C4-2B (cell line): ENCODE measurements at regions not wholly inside any gene's neighbourhood (a gene's known extent, or its start where the extent isn't known, plus 50 kb on each side); places are given as distances from the start of the nearest gene placed in this dataset.
"Not testable (repeated sequence)": the region's sequence is repeated elsewhere in the genome, so short reads cannot be mapped to it uniquely, and the experiment has no call there.

Experiments
- H3K27ac ChIP-seq: fragments of 450-650 bp; 2 replicates; pipeline ENCODE4 v1.5.1; 2017
- ZFX ChIP-seq: fragments of 450-650 bp; IDR thresholded peaks from 2 replicates; pipeline ENCODE4 v1.6.1; 2017
- TF ChIP-seq, protein P1 (sequence below): fragments of 450-650 bp; conservative IDR thresholded peaks from 2 replicates; pipeline ENCODE4 v1.5.1; 2017; ENCODE audit warnings: mild to moderate bottlenecking

DNA sequence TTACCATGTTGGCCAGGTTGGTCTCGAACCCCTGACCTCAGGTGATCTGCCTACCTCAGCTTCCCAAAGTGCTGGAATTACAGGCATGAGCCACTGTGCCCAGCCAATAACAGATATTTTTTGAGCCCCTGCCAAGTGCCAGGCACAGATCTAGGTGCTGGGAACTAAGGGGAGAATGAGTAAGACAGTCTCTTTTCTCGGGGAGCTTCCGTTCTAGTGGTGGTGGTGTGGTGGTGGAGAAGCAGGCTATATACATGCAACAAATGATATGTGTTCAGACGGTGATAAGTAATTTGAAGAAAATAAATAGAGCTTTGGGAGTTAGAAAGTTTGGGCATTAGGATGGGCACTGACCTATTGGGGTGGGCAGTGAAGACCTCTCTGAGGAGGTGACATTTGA lies 76.7 kb upstream of the VKORC1L1 start:
- no peak overlapping the region for H3K27ac ChIP-seq
- TF ChIP-seq ZFX = no peak
- TF ChIP-seq, protein P1, sequence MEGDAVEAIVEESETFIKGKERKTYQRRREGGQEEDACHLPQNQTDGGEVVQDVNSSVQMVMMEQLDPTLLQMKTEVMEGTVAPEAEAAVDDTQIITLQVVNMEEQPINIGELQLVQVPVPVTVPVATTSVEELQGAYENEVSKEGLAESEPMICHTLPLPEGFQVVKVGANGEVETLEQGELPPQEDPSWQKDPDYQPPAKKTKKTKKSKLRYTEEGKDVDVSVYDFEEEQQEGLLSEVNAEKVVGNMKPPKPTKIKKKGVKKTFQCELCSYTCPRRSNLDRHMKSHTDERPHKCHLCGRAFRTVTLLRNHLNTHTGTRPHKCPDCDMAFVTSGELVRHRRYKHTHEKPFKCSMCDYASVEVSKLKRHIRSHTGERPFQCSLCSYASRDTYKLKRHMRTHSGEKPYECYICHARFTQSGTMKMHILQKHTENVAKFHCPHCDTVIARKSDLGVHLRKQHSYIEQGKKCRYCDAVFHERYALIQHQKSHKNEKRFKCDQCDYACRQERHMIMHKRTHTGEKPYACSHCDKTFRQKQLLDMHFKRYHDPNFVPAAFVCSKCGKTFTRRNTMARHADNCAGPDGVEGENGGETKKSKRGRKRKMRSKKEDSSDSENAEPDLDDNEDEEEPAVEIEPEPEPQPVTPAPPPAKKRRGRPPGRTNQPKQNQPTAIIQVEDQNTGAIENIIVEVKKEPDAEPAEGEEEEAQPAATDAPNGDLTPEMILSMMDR = no peak

DNA sequence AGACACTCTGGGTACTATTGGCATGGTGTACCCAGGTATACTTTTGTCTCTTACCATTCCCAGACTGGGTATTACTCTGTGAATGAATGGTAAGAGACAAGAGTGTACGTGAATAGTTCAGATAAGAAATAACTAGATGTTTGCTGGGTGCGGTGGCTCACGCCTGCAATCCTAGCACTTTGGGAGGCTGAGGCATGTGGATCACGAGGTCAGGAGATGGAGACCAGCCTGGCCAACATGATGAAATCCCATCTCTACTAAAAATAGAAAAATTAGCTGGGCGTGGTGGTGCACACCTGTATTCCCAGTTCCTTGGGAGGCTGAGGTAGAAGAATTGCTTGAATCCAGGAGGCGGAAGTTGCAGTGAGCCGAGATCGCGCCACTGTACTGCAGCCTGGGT lies 75.8 kb upstream of the VKORC1L1 start:
- not testable (repeated sequence) for H3K27ac ChIP-seq

DNA sequence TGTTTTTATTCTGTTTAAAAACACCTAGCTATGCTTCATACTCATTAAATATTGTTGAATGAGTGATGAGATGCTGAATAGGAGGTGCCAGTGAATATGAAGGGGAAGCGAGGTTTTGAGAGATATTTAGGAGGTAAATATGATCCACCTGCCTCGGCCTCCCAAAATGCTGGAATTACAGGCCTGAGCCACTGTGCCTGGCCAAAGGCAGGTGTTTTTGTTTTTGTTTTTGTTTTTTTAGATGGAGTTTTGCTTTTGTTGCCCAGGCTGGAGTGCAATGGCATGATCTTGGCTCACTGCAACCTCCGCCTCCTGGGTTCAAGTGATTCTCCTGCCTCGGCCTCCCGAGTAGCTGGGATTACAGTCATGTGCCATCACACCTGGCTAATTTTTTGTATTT lies 75.3 kb upstream of the VKORC1L1 start:
- not testable (repeated sequence) for H3K27ac ChIP-seq

DNA sequence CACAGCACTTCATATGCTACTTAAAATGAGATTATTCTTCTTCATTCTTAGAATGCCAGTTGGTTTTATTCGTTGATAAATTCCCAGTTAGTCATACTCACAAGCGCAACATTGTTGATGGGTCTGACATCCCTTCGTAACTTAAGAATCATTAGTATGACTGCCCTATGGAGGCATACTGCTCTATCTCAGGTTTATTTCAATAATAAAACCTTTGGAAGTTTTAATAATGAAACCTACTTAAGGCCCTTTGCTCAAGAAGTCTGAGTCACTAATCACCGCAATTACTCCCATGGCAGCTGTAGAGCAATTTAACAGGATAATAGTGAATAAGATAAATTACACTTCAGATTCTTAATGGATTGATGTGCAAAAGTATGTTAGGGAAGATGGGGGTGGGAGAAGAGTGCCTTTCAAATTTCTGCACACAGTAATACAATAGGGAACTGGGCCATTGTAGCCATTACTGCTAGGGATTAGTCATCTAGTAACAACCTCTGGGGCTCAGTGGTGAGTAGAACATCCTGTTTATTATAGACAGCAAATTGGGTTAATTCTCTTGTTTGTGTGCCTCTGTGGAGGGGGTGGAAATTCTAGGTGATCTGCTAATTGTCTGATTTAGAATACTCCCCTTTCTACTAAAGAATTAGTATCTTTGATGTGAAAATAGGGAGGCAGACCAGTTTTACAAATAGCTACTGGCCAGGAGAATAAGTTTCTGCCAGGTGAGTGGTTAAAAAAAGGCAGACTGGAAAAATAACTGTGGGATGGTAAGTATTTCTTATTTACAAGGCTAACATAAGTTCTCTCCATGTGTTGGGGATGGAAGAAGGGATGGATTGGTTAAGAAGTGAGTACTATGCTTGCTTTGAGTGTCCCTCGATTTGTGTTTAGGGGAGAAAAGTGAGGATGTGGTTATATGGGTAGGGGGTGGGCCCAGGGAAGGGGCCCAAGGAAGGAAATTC lies 74.5 kb upstream of the VKORC1L1 start:
- TF ChIP-seq, protein P1 = no peak
- TF ChIP-seq ZFX = no peak

DNA sequence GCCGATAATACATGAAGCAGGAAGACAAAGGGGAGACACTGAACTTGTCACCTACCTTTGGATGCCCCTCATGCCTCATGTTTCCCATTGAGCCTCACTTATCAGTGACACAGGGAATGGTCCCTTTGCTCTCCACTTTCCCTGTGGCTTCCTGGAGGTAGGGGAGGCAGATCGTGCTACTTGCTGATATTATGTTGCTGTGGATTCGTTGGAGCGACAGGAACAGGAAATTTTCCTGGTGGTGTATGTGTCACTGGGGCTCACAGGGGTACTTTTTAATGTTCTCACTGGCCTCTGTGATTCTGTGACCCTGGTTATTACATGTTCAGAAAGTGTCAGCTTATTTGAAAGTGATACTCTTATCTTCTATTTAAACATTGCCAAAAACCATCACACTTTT lies 72.7 kb upstream of the VKORC1L1 start:
- H3K27ac ChIP-seq = not testable (repeated sequence)

More for the DNA sequence above, 74.5 kb upstream of the VKORC1L1 start:
- no peak overlapping the region for H3K27ac ChIP-seq

DNA sequence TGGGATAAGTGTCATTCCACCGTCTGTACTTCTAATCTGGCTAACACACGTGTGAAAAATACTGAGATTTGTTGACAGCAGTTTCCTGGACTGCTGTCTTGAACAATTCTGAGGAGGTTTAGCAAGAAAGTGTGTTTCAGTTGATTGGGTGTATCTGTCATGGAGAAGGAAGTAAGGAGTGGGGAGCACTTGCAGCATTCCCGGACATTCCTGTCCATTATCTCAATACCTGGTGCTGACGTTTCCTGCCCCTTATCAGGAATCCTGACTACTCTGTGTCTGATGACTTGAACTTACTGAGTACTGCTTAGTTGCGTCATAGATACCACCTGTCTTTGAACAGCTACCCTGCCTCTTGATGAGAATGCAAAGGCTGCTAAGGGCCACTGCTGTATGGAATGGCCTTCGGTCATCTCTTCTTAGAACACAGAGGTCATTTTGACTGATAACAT lies 72.0 kb upstream of the VKORC1L1 start:
- TF ChIP-seq ZFX = no peak
- TF ChIP-seq, protein P1 = no peak
- no peak overlapping the region for H3K27ac ChIP-seq

DNA sequence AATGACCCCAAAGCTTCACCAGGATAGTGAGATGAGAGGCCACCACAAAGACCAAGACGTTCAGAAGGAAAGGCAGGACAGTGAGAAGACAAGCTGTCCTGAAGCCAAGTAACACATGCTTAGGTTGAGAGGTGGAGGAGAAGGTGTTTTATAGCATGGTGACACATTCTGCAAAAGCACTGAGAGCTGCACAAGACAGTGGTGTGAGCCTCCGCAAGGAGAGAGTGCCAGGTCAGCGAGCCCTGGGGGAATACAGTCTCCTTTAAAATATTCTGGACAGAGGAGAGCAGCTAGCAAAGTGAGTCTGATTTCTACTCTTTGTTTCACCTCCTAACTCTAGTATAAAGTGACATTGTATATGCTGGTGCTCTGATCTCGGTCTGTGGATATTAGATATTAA lies 68.0 kb upstream of the VKORC1L1 start:
- no peak overlapping the region for H3K27ac ChIP-seq
- TF ChIP-seq, protein P1 = no peak
- no peak for TF ChIP-seq ZFX

DNA sequence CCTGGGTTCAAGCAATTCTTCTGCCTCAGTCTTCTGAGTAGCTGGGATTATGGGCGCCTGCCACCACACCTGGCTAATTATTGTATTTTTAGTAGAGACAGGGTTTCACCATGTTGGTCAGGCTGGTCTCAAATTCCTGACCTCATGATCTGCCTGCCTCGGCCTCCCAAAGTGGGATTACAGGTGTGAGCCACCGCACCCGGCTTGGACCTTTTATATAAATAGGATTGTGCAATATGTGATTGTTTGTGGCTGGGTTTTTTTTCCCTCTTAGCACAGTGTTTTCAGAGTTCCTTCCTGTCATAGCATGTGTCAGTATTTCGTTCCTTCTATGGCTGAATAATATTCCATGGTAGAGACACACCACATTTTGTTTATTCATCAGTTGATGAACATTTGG lies 65.8 kb upstream of the VKORC1L1 start:
- not testable (repeated sequence) for H3K27ac ChIP-seq

DNA sequence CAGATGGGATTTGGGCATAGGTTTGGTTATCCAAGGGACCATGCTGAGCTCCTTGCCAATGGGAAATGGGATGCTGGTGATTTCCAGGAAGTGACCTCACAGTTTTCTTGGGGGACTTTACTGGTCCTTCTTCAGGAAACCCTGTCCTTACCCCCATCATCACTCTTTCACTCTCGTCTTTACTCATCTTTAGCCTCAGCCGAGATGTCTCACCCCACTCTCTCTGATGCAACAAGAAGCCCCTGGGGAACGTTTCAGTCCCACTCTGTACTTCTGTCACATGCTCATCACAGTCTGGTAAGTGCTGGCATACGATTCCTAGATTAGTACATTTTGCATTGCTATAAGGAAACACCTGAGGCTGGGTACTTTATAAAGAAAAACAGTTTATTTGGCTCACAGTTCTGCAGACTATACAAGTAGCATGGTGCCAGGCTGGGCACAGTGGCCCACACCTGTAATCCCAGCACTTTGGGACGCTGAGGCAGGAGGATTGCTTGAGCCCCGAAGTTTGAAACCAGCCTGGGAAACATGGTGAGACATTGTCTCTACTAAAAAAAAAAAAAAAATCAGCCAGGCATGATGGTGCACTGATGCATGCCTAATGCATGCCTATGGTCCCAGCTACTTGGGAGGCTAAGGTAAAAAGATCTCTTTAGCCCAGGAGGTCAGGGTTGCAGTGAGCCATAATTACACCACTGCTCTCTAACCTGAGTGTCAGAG lies 63.5 kb upstream of the VKORC1L1 start:
- TF ChIP-seq, protein P1 = no peak
- TF ChIP-seq ZFX = no peak
- H3K27ac ChIP-seq = no peak overlapping the region
